ENCODE measurements at regions not wholly inside any gene's neighbourhood (a gene's known extent, or its start where the extent isn't known, plus 50 kb on each side); places are given as distances from the start of the nearest gene placed in this dataset.

DNA sequence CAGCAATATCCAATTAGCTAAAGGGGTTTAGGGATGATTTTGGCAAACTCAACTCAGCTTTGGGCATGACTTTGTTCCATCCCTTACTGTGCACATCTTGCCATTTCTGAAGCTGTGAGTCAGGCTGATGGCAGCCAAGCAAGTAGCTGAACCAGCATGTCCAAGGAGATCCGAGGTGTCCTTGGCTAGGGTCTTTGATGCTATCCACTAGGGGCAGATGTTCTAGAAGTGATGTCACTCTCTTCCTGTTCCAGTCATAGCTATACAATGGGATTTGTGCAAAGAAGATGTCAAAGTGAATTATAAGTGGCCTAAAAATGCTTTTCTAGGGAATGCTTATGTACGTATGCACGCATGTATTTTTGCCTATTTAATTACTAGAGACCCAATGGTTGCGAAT is 160.8 kb upstream of the PAPPA start:
- no peaks in the 10 kb centered on the region for H3K4me1 ChIP-seq (ENCODE audit: insufficient read depth, low read length, poor library complexity, severe bottlenecking)
- no peaks in the 10 kb centered on the region for H4K20me1 ChIP-seq (ENCODE audit: insufficient read depth, low read length, poor library complexity, severe bottlenecking)
- no peak overlapping the region for H3K4me2 ChIP-seq (ENCODE audit: low read depth, low read length, poor library complexity, severe bottlenecking)
- TF ChIP-seq EZH2phosphoT487 (IDR thresholded peaks at IDR 0.05; ENCODE audit: borderline replicate concordance): no peak
- TF ChIP-seq, protein P1, sequence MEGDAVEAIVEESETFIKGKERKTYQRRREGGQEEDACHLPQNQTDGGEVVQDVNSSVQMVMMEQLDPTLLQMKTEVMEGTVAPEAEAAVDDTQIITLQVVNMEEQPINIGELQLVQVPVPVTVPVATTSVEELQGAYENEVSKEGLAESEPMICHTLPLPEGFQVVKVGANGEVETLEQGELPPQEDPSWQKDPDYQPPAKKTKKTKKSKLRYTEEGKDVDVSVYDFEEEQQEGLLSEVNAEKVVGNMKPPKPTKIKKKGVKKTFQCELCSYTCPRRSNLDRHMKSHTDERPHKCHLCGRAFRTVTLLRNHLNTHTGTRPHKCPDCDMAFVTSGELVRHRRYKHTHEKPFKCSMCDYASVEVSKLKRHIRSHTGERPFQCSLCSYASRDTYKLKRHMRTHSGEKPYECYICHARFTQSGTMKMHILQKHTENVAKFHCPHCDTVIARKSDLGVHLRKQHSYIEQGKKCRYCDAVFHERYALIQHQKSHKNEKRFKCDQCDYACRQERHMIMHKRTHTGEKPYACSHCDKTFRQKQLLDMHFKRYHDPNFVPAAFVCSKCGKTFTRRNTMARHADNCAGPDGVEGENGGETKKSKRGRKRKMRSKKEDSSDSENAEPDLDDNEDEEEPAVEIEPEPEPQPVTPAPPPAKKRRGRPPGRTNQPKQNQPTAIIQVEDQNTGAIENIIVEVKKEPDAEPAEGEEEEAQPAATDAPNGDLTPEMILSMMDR (conservative IDR thresholded peaks at IDR 0.05; ENCODE audit: low read length): no peak
- no peak overlapping the region for H3K9ac ChIP-seq (ENCODE audit: low read depth, low read length, poor library complexity, severe bottlenecking)
- H3K79me2 ChIP-seq (ENCODE audit: insufficient read depth, low read length): no peaks in the 10 kb centered on the region
- no peaks in the 10 kb centered on the region for H3K36me3 ChIP-seq (ENCODE audit: insufficient read depth, low read length)
- no peaks in the 10 kb centered on the region for H3F3A ChIP-seq (ENCODE audit: low read depth)
- H3K9me3 ChIP-seq (ENCODE audit: insufficient read depth, low read depth, low read length): no peaks in the 10 kb centered on the region
- H3K9me2 ChIP-seq (replicated peaks; ENCODE audit: low read depth, low read length): no peaks in the 10 kb centered on the region
- H3K27me3 ChIP-seq (ENCODE audit: insufficient read depth, low read length, poor library complexity, severe bottlenecking): no peaks in the 10 kb centered on the region
- no peak overlapping the region for H3K4me3 ChIP-seq (ENCODE audit: low read length, poor library complexity, severe bottlenecking)
- no peak overlapping the region for H2AFZ ChIP-seq (ENCODE audit: low read length)

DNA sequence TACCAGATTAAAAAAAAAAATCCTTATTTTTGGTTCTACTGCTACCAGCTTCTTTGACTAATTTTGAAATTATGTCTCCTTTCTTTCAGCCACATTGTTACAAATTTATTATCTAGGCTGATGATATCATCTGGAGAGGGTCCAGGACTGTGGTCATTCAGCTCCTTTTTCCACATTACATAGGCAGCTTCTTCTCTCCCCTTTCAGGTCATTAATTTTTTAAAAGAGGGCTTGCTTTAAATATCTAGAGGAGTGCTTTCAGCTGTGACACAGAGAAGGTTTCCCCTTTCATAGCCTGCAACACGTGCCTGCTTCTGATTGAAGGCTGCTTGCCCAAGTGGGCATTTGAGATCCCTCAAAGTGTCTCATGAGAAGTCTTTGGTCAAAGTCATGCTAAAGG is 155.7 kb upstream of the PAPPA start:
- no peaks in the 10 kb centered on the region for H3K79me2 ChIP-seq (ENCODE audit: insufficient read depth, low read length)
- H4K20me1 ChIP-seq (ENCODE audit: insufficient read depth, low read length, poor library complexity, severe bottlenecking): no peaks in the 10 kb centered on the region
- TF ChIP-seq EZH2phosphoT487 (IDR thresholded peaks at IDR 0.05; ENCODE audit: borderline replicate concordance): no peak
- TF ChIP-seq, protein P1 (conservative IDR thresholded peaks at IDR 0.05; ENCODE audit: low read length): no peak
- no peaks in the 10 kb centered on the region for H3K27me3 ChIP-seq (ENCODE audit: insufficient read depth, low read length, poor library complexity, severe bottlenecking)
- H3K9ac ChIP-seq (ENCODE audit: low read depth, low read length, poor library complexity, severe bottlenecking): no peak overlapping the region
- no peaks in the 10 kb centered on the region for H3K9me2 ChIP-seq (replicated peaks; ENCODE audit: low read depth, low read length)
- H3K9me3 ChIP-seq (ENCODE audit: insufficient read depth, low read depth, low read length): no peaks in the 10 kb centered on the region
- no peaks in the 10 kb centered on the region for H3K36me3 ChIP-seq (ENCODE audit: insufficient read depth, low read length)
- H3K4me1 ChIP-seq (ENCODE audit: insufficient read depth, low read length, poor library complexity, severe bottlenecking): no peaks in the 10 kb centered on the region
- H2AFZ ChIP-seq (ENCODE audit: low read length): no peak overlapping the region
- no peak overlapping the region for H3K4me3 ChIP-seq (ENCODE audit: low read length, poor library complexity, severe bottlenecking)
- H3K4me2 ChIP-seq (ENCODE audit: low read depth, low read length, poor library complexity, severe bottlenecking): no peak overlapping the region
- H3F3A ChIP-seq (ENCODE audit: low read depth): no peaks in the 10 kb centered on the region

DNA sequence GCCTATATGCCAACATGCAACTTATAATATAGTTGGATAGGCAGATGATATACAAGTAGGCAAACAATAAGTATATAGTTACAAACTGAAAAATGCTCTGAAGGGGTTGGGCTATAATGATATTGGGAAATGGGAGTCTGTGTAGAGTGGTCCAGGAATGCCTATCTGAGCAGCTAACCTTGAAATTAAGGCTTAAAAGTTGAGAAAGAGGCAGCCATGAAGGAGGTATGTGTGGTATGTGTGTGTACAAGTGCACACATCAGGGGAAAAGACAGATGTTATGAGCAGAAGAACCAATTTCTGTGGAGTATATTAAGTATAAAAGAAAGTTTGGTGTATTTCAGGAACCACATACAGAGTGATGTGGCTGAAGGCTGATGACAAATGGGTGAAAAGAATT is 154.9 kb upstream of the PAPPA start:
- Histone ChIP-seq H3K79me2 (ENCODE audit: insufficient read depth, low read length) (no peaks in the 10 kb centered on the region), H3K4me3 (ENCODE audit: low read length, poor library complexity, severe bottlenecking) (no peak overlapping the region), H3K36me3 (ENCODE audit: insufficient read depth, low read length) (no peaks in the 10 kb centered on the region), H3K27me3 (ENCODE audit: insufficient read depth, low read length, poor library complexity, severe bottlenecking) (no peaks in the 10 kb centered on the region), H3K9me3 (ENCODE audit: insufficient read depth, low read depth, low read length) (no peaks in the 10 kb centered on the region), H3K4me1 (ENCODE audit: insufficient read depth, low read length, poor library complexity, severe bottlenecking) (no peaks in the 10 kb centered on the region), H3F3A (ENCODE audit: low read depth) (no peaks in the 10 kb centered on the region), H4K20me1 (ENCODE audit: insufficient read depth, low read length, poor library complexity, severe bottlenecking) (no peaks in the 10 kb centered on the region), H3K9me2 (replicated peaks; ENCODE audit: low read depth, low read length) (no peaks in the 10 kb centered on the region), H3K4me2 (ENCODE audit: low read depth, low read length, poor library complexity, severe bottlenecking) (no peak overlapping the region), H2AFZ (ENCODE audit: low read length) (no peak overlapping the region), H3K9ac (ENCODE audit: low read depth, low read length, poor library complexity, severe bottlenecking) (no peak overlapping the region)
- no peak for TF ChIP-seq EZH2phosphoT487 (IDR thresholded peaks at IDR 0.05; ENCODE audit: borderline replicate concordance)
- TF ChIP-seq, protein P1 (conservative IDR thresholded peaks at IDR 0.05; ENCODE audit: low read length): no peak

Data from Loucy (cell line).